Lung (tissue), 11 donors: ENCODE measurements at regions not wholly inside any gene's neighbourhood (a gene's known extent, or its start where the extent isn't known, plus 50 kb on each side); places are given as distances from the start of the nearest gene placed in this dataset.
A peak's percentile ranks its signal among the peaks of the same experiment; 100 is the strongest.

ENCODE experiments used
- ATAC-seq: fragments of 200-7000 bp; cut with Tn5 transposase; one replicate; pipeline ENCODE4 v1.9.1; 2020; ENCODE audit warnings: moderate number of reproducible peaks; ENCODE audit not compliant: insufficient read depth, low FRiP score
- DNase-seq, 3 donors: peaks; one replicate each; pipeline ENCODE4 v3.0.0-alpha.2; 2013 to 2017
- H3K27ac ChIP-seq, 2 donors: one replicate each; pipeline ENCODE4 v1.5.1; 2013; ENCODE audit warnings: mild to moderate bottlenecking in 2 of 2, moderate library complexity in 2 of 2, control low read depth in 1 of 2, inconsistent platforms in 1 of 2, low read depth in 1 of 2, low read length in 1 of 2
- H3K27me3 ChIP-seq, 3 donors: one replicate each; pipeline ENCODE4 v1.5.1; 2013; ENCODE audit warnings: low read length in 2 of 3; ENCODE audit not compliant: control insufficient read depth in 3 of 3, insufficient read depth in 3 of 3
- H3K36me3 ChIP-seq, 4 donors: one replicate each; pipeline ENCODE4 v1.5.1; 2013; ENCODE audit warnings: low read length in 4 of 4, mild to moderate bottlenecking in 1 of 4, moderate library complexity in 1 of 4; ENCODE audit not compliant: control insufficient read depth in 4 of 4, insufficient read depth in 4 of 4
- H3K4me1 ChIP-seq, 5 donors: one replicate each; pipeline ENCODE4 v1.5.1; 2013; ENCODE audit warnings: low read length in 5 of 5, mild to moderate bottlenecking in 2 of 5, moderate library complexity in 1 of 5; ENCODE audit not compliant: control insufficient read depth in 5 of 5, insufficient read depth in 5 of 5
- H3K4me3 ChIP-seq: one replicate; pipeline ENCODE4 v1.5.1; 2013; ENCODE audit warnings: mild to moderate bottlenecking, control low read depth, moderate library complexity
- H3K9ac ChIP-seq, 2 donors: one replicate each; pipeline ENCODE4 v1.5.1; 2013; ENCODE audit warnings: low read length in 2 of 2, control low read depth in 1 of 2; ENCODE audit not compliant: insufficient read depth in 1 of 2
- H3K9me3 ChIP-seq, 4 donors: one replicate each; pipeline ENCODE4 v1.5.1; 2013; ENCODE audit warnings: low read length in 3 of 4, mild to moderate bottlenecking in 1 of 4, moderate library complexity in 1 of 4; ENCODE audit not compliant: control insufficient read depth in 4 of 4, insufficient read depth in 3 of 4
- CTCF ChIP-seq: IDR thresholded peaks from 2 replicates; pipeline ENCODE4 v1.5.1; 2012; ENCODE audit warnings: mild to moderate bottlenecking; ENCODE audit errors: control extremely low read depth, extremely low read depth
- WGBS, 2 donors: extraction: QIAGEN DNeasy Blood & Tissue Kit; methylation state at CpG; one replicate each; pipeline ENCODE4 v1.1.7; 2013; 5-methylcytosine and 5-hydroxymethylcytosine counted together
- donor health status: control.
- donor health status: control.
- donor health status: Bipolar disorder and iron deficiency.
- donor health status: healthy.
- donor health status: DM: yes; HTN: yes; CAD: no.

DNA sequence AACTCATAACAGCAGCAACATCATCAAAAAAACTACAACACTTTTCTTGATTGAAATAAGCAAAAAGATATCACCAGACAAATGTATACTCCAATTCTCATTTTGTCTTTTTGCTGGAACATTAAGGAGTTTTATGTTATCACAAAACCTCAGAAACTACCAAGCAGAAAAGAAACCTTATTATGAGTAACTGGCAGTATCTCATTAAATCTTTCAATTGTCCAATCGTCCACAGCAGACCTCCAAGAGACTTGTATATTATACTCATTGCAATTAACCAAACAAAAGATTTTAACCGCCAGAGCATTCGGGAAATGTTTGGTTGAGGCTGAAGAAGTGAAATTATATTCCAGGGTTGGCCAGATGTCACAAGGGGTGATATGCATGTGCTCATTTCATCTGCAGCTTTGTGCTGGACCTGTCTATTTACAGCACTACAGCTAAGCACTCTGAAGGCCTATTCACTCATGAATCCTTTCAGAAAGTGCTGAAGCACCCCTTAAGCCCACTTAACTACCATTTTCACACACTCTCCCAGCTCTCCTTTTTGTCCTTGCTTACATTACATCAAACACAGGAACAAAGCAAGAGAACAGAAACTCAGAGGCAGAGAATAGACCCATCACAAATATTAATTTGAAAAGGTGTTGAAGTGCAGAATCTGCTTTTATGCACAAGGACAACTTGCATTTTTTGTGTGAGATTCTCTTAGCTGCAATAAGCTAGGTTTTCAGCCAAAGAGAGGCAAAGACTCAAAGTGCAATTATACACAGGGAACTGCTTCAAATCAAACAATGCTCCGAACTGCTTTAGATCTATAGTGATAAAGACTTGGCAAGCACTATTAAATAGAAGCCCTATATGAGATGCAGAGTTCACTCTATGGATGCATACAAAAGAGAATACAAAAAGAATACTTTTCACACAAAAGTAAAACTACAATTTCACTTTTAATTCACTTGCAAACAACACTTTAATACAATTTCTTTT is 150.4 kb upstream of the POU5F2 start:
- DNase-seq = peak in 2 of 3 donors; percentile 36 to 51

GRCh38 chr5:93890657-93891056 is 149.3 kb upstream of the POU5F2 start:
- TF ChIP-seq CTCF = no peak
- peak; percentile 51 for ATAC-seq
- H3K36me3 ChIP-seq = no peaks in the 10 kb centered on the region
- no peaks in the 10 kb centered on the region for H3K27me3 ChIP-seq
- H3K9ac ChIP-seq = no peak overlapping the region
- DNase-seq = no peak
- no peak overlapping the region for H3K27ac ChIP-seq
- no peak overlapping the region for H3K4me3 ChIP-seq
- no peaks in the 10 kb centered on the region for H3K9me3 ChIP-seq
- WGBS, 2 donors = 53 to 64% methylated on average over 4 of the region's 4 CpGs
- peaks cover 0 to 14% (median 4%) of the 10 kb centered on the region in 5 donors for H3K4me1 ChIP-seq

More for the DNA sequence above, 150.4 kb upstream of the POU5F2 start:
- Histone ChIP-seq H3K27me3 (no peaks in the 10 kb centered on the region), H3K4me1 (peaks cover 0 to 7% (median 4%) of the 10 kb centered on the region in 5 donors), H3K9ac (no peak overlapping the region), H3K9me3 (no peaks in the 10 kb centered on the region), H3K4me3 (no peak overlapping the region), H3K36me3 (no peaks in the 10 kb centered on the region), H3K27ac (no peak overlapping the region)
- TF ChIP-seq CTCF = no peak
- 55 to 81% methylated on average over 4 of the region's 4 CpGs for WGBS, 2 donors
- ATAC-seq = peak; percentile 30

- TF ChIP-seq CTCF = no peak
- Histone ChIP-seq H3K27me3 (no peaks in the 10 kb centered on the region), H3K9ac (no peak overlapping the region), H3K36me3 (no peaks in the 10 kb centered on the region), H3K27ac (no peak overlapping the region), H3K4me1 (peaks cover 0 to 14% (median 6%) of the 10 kb centered on the region in 5 donors), H3K9me3 (no peaks in the 10 kb centered on the region), H3K4me3 (no peak overlapping the region)
- no peak for ATAC-seq
- no peak for DNase-seq
- 75 to 95% methylated on average over 1 of the region's 1 CpG for WGBS, 2 donors
These were observed 146.3 kb upstream of the POU5F2 start for GRCh38 chr5:93887678-93888077.
